ENCODE measurements at regions not wholly inside any gene's neighbourhood (a gene's known extent, or its start where the extent isn't known, plus 50 kb on each side); places are given as distances from the start of the nearest gene placed in this dataset.

- Histone ChIP-seq H3K4me3 (ENCODE audit: low read length) (no peak overlapping the region), H3K36me3 (ENCODE audit: insufficient read depth, low read length) (no peaks in the 10 kb centered on the region), H3K27ac (ENCODE audit: low read length) (no peak overlapping the region), H2AFZ (ENCODE audit: low read length) (no peak overlapping the region), H3K9me3 (ENCODE audit: low read length) (no peaks in the 10 kb centered on the region), H3K4me2 (ENCODE audit: low read depth, low read length, poor library complexity, severe bottlenecking) (no peak overlapping the region), H3K79me2 (ENCODE audit: low read length) (no peaks in the 10 kb centered on the region), H3K9me2 (replicated peaks; ENCODE audit: insufficient read depth, low read length) (no peaks in the 10 kb centered on the region), H3K4me1 (ENCODE audit: low read length) (no peaks in the 10 kb centered on the region), H3K9ac (ENCODE audit: low read length) (no peak overlapping the region), H4K20me1 (ENCODE audit: insufficient read depth, low read depth, low read length) (no peaks in the 10 kb centered on the region), H3K27me3 (ENCODE audit: low read length) (no peaks in the 10 kb centered on the region)
- DNase-seq = no peak
Observed at GRCh38 chr11:70682760-70683159, 284.4 kb downstream of the CTTN start.

- no peak for DNase-seq
- Histone ChIP-seq H3K9me3 (ENCODE audit: low read length) (no peaks in the 10 kb centered on the region), H3K4me3 (ENCODE audit: low read length) (no peak overlapping the region), H3K9ac (ENCODE audit: low read length) (no peak overlapping the region), H4K20me1 (ENCODE audit: insufficient read depth, low read depth, low read length) (no peaks in the 10 kb centered on the region), H3K4me2 (ENCODE audit: low read depth, low read length, poor library complexity, severe bottlenecking) (no peak overlapping the region), H3K27ac (ENCODE audit: low read length) (no peak overlapping the region), H3K79me2 (ENCODE audit: low read length) (no peaks in the 10 kb centered on the region), H3K4me1 (ENCODE audit: low read length) (no peaks in the 10 kb centered on the region), H3K36me3 (ENCODE audit: insufficient read depth, low read length) (no peaks in the 10 kb centered on the region), H2AFZ (ENCODE audit: low read length) (no peak overlapping the region), H3K27me3 (ENCODE audit: low read length) (0 out of 2 replicates have a peak, but pooled peaks cover 2% of the 10 kb centered on the region), H3K9me2 (replicated peaks; ENCODE audit: insufficient read depth, low read length) (no peaks in the 10 kb centered on the region)
Observed at GRCh38 chr11:70687716-70688115, 289.4 kb downstream of the CTTN start.

GRCh38 chr11:70688142-70688541 is 289.8 kb downstream of the CTTN start:
- H3K4me3 ChIP-seq (ENCODE audit: low read length) = no peak overlapping the region
- H2AFZ ChIP-seq (ENCODE audit: low read length) = no peak overlapping the region
- no peaks in the 10 kb centered on the region for H3K79me2 ChIP-seq (ENCODE audit: low read length)
- H3K9ac ChIP-seq (ENCODE audit: low read length) = no peak overlapping the region
- no peaks in the 10 kb centered on the region for H4K20me1 ChIP-seq (ENCODE audit: insufficient read depth, low read depth, low read length)
- no peak overlapping the region for H3K27ac ChIP-seq (ENCODE audit: low read length)
- no peak for DNase-seq
- H3K36me3 ChIP-seq (ENCODE audit: insufficient read depth, low read length) = no peaks in the 10 kb centered on the region
- H3K9me3 ChIP-seq (ENCODE audit: low read length) = no peaks in the 10 kb centered on the region
- no peaks in the 10 kb centered on the region for H3K4me1 ChIP-seq (ENCODE audit: low read length)
- 0 out of 2 replicates have a peak, but pooled peaks cover 2% of the 10 kb centered on the region for H3K27me3 ChIP-seq (ENCODE audit: low read length)
- no peak overlapping the region for H3K4me2 ChIP-seq (ENCODE audit: low read depth, low read length, poor library complexity, severe bottlenecking)
- H3K9me2 ChIP-seq (replicated peaks; ENCODE audit: insufficient read depth, low read length) = no peaks in the 10 kb centered on the region

- no peaks in the 10 kb centered on the region for H3K4me1 ChIP-seq (ENCODE audit: low read length)
- no peaks in the 10 kb centered on the region for H3K9me3 ChIP-seq (ENCODE audit: low read length)
- H2AFZ ChIP-seq (ENCODE audit: low read length) = no peak overlapping the region
- no peaks in the 10 kb centered on the region for H4K20me1 ChIP-seq (ENCODE audit: insufficient read depth, low read depth, low read length)
- no peaks in the 10 kb centered on the region for H3K36me3 ChIP-seq (ENCODE audit: insufficient read depth, low read length)
- H3K27me3 ChIP-seq (ENCODE audit: low read length) = 0 out of 2 replicates have a peak, but pooled peaks cover 2% of the 10 kb centered on the region
- H3K79me2 ChIP-seq (ENCODE audit: low read length) = no peaks in the 10 kb centered on the region
- H3K9ac ChIP-seq (ENCODE audit: low read length) = no peak overlapping the region
- DNase-seq = no peak
- no peak overlapping the region for H3K27ac ChIP-seq (ENCODE audit: low read length)
- H3K9me2 ChIP-seq (replicated peaks; ENCODE audit: insufficient read depth, low read length) = no peaks in the 10 kb centered on the region
- H3K4me2 ChIP-seq (ENCODE audit: low read depth, low read length, poor library complexity, severe bottlenecking) = no peak overlapping the region
- no peak overlapping the region for H3K4me3 ChIP-seq (ENCODE audit: low read length)
Observed at GRCh38 chr11:70689764-70690163, 291.4 kb downstream of the CTTN start.

- Histone ChIP-seq H3K27ac (ENCODE audit: low read length) (no peak overlapping the region), H2AFZ (ENCODE audit: low read length) (no peak overlapping the region), H3K27me3 (ENCODE audit: low read length) (0 out of 2 replicates have a peak, but pooled peaks cover 2% of the 10 kb centered on the region), H3K79me2 (ENCODE audit: low read length) (no peaks in the 10 kb centered on the region), H3K9me2 (replicated peaks; ENCODE audit: insufficient read depth, low read length) (no peaks in the 10 kb centered on the region), H3K4me3 (ENCODE audit: low read length) (no peak overlapping the region), H3K4me2 (ENCODE audit: low read depth, low read length, poor library complexity, severe bottlenecking) (no peak overlapping the region), H3K4me1 (ENCODE audit: low read length) (no peaks in the 10 kb centered on the region), H3K36me3 (ENCODE audit: insufficient read depth, low read length) (no peaks in the 10 kb centered on the region), H3K9ac (ENCODE audit: low read length) (no peak overlapping the region), H3K9me3 (ENCODE audit: low read length) (no peaks in the 10 kb centered on the region), H4K20me1 (ENCODE audit: insufficient read depth, low read depth, low read length) (no peaks in the 10 kb centered on the region)
- no peak for DNase-seq
Observed at GRCh38 chr11:70692131-70692530, 293.8 kb downstream of the CTTN start.

- DNase-seq = no peak
- Histone ChIP-seq H4K20me1 (ENCODE audit: insufficient read depth, low read depth, low read length) (no peaks in the 10 kb centered on the region), H3K36me3 (ENCODE audit: insufficient read depth, low read length) (no peaks in the 10 kb centered on the region), H3K9me3 (ENCODE audit: low read length) (no peaks in the 10 kb centered on the region), H3K4me2 (ENCODE audit: low read depth, low read length, poor library complexity, severe bottlenecking) (no peak overlapping the region), H3K4me1 (ENCODE audit: low read length) (no peaks in the 10 kb centered on the region), H3K79me2 (ENCODE audit: low read length) (no peaks in the 10 kb centered on the region), H3K4me3 (ENCODE audit: low read length) (no peak overlapping the region), H3K27ac (ENCODE audit: low read length) (no peak overlapping the region), H3K9ac (ENCODE audit: low read length) (no peak overlapping the region), H3K9me2 (replicated peaks; ENCODE audit: insufficient read depth, low read length) (no peaks in the 10 kb centered on the region), H3K27me3 (ENCODE audit: low read length) (0 out of 2 replicates have a peak, but pooled peaks cover 2% of the 10 kb centered on the region), H2AFZ (ENCODE audit: low read length) (no peak overlapping the region)
Observed at GRCh38 chr11:70694371-70694770, 296.0 kb downstream of the CTTN start.

- Histone ChIP-seq H3K4me1 (ENCODE audit: low read length) (no peaks in the 10 kb centered on the region), H3K27me3 (ENCODE audit: low read length) (no peaks in the 10 kb centered on the region), H3K4me2 (ENCODE audit: low read depth, low read length, poor library complexity, severe bottlenecking) (no peak overlapping the region), H3K4me3 (ENCODE audit: low read length) (no peak overlapping the region), H3K9ac (ENCODE audit: low read length) (no peak overlapping the region), H3K9me3 (ENCODE audit: low read length) (no peaks in the 10 kb centered on the region), H3K9me2 (replicated peaks; ENCODE audit: insufficient read depth, low read length) (no peaks in the 10 kb centered on the region), H3K79me2 (ENCODE audit: low read length) (no peaks in the 10 kb centered on the region), H3K27ac (ENCODE audit: low read length) (no peak overlapping the region), H3K36me3 (ENCODE audit: insufficient read depth, low read length) (no peaks in the 10 kb centered on the region), H4K20me1 (ENCODE audit: insufficient read depth, low read depth, low read length) (no peaks in the 10 kb centered on the region), H2AFZ (ENCODE audit: low read length) (no peak overlapping the region)
- no peak for DNase-seq
Observed at GRCh38 chr11:70695086-70695960, 297.0 kb downstream of the CTTN start.

GRCh38 chr11:70696076-70696475 is 297.7 kb downstream of the CTTN start:
- Histone ChIP-seq H3K79me2 (ENCODE audit: low read length) (no peaks in the 10 kb centered on the region), H3K9me2 (replicated peaks; ENCODE audit: insufficient read depth, low read length) (no peaks in the 10 kb centered on the region), H4K20me1 (ENCODE audit: insufficient read depth, low read depth, low read length) (no peaks in the 10 kb centered on the region), H2AFZ (ENCODE audit: low read length) (no peak overlapping the region), H3K4me3 (ENCODE audit: low read length) (no peak overlapping the region), H3K9me3 (ENCODE audit: low read length) (no peaks in the 10 kb centered on the region), H3K4me1 (ENCODE audit: low read length) (no peaks in the 10 kb centered on the region), H3K27ac (ENCODE audit: low read length) (no peak overlapping the region), H3K4me2 (ENCODE audit: low read depth, low read length, poor library complexity, severe bottlenecking) (no peak overlapping the region), H3K36me3 (ENCODE audit: insufficient read depth, low read length) (no peaks in the 10 kb centered on the region), H3K9ac (ENCODE audit: low read length) (no peak overlapping the region), H3K27me3 (ENCODE audit: low read length) (no peaks in the 10 kb centered on the region)
- DNase-seq = no peak

Data from Karpas-422 (cell line).